LNCAP (cell line): ENCODE measurements at regions not wholly inside any gene's neighbourhood (a gene's known extent, or its start where the extent isn't known, plus 50 kb on each side); places are given as distances from the start of the nearest gene placed in this dataset.

Experiments used
- CTCF ChIP-seq: fragments of 450-650 bp; IDR thresholded peaks from 2 replicates; pipeline ENCODE4 v1.5.1; 2017; ENCODE audit warnings: mild to moderate bottlenecking

DNA sequence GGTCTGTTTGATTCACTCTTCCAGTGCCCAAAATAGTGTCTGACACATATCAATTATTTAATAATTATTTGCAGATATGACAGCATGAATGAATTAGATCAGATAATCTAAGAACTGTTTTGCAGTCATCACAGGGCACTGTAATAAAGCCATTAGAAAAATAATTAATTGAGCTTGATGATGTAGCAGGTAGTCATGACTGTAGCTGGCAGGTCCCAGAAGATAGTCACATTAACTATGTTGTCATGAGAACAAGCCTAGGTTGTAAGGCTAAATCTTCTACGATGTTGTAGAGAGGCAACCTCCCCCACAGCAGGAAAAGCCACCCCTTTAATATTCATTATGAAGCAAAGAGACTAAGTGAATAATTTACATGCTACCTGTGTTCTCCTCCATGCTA is 243.9 kb upstream of the SPTLC3 start:
- TF ChIP-seq CTCF: no peak

- no peak for TF ChIP-seq CTCF
These were observed 234.8 kb upstream of the SPTLC3 start for GRCh38 chr20:12773936-12774335.

DNA sequence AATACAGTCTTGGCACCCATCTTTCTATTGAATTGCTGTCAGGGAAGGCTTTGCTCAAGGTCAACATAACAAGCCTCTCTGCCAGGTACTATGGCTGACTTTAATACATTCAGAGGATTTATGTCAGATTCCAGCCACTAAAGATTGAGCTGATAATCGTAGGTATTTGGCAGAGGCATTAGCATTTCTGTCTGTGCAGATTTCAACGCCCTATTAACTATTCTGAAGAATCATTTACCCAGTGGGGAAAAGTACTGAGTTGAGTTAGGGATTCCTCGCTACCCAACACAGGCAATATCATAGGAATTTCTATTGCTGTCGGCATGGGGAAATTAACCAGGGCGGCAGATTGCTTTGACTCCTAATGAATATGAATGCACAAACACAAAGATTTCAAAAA is 233.7 kb upstream of the SPTLC3 start:
- TF ChIP-seq CTCF: no peak

GRCh38 chr20:12777016-12777415 is 231.8 kb upstream of the SPTLC3 start:
- TF ChIP-seq CTCF: no peak

DNA sequence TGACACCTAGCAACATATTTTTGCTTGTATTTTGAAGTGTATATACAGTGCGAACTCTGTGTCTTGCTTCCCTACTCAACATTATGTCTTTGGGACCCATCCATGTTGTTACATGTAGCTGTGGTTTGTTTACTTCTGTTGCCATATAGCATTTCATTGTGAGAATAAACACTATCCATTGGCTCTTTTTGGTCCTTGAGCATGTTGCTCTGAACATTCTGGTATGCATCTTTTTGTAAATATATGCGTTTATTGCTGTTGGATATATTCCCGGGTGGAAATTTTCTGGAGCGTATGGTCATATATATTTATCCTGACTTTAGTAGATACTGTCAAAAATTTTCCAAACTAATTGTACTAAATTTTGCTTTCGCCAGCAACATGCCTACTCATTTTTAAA is 222.5 kb upstream of the SPTLC3 start:
- TF ChIP-seq CTCF: no peak

DNA sequence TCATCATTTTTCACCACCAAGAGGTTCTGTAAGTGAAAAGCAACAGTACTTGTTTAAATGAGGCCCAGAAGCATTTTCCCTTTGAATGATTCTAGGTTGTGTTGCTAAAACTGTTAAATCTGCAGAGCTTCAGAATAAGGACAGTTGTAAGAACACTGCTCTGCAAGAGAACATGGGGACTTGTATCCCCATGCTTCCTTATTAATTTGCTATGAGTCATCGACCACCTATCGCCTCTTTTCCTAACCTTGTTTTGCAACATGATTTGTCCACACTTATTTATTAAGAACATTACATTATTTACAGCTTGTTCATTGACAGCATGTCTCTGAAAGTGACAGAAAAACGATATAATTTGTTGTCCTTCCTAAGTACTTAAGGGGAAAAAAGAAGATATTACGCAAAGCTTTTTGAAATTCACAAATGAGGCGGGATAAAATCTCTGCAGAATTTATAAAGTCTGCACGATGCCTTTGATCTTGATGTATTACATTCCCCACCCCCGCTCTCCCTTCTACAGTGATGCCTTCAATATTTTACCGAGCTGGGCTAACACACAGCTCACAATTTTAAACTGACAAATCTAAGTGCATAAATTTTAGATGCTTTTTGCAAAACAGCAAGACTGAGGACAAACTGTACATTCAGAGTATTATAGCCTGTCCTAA is 220.0 kb upstream of the SPTLC3 start:
- no peak for TF ChIP-seq CTCF

GRCh38 chr20:12790859-12791258 is 217.9 kb upstream of the SPTLC3 start:
- TF ChIP-seq CTCF: no peak

DNA sequence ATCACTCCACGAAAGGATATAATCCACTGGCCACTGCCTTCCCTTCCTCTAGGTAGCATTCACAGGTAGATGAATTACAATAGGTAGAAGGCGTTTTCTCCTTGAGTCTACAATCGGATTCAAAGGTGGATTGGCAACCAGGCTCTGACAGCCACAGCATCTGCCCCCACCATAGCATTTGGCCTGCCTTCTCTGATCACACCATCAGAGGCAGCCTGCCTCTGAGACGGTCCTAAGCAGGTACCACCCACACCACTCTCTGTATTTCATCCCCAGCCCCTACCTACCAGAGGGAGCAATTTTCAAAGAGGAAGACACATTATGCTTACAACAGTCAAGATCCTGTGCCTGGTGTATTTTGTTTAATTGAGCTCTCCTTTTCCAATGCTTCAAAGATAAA is 210.5 kb upstream of the SPTLC3 start:
- TF ChIP-seq CTCF: no peak
